ENCODE measurements at regions not wholly inside any gene's neighbourhood (a gene's known extent, or its start where the extent isn't known, plus 50 kb on each side); places are given as distances from the start of the nearest gene placed in this dataset.

DNA sequence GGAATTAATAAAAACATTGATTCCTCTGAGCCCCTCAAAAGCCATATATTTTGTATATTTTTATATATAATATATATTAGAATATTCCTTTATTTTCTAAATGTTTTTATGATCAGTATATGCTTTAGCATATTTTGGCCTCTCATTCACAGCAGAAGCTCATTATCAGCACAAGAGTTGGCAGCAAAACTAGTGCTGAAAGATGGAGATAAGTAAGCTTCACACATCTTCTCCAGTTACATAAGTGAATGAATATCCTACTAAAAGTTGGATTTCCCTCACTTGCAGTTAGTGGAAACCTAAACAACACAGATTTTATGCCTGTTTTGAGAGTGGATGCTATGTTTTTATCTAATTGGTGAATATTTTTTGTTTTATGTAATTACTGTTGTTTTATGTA, 1303.8 kb upstream of the ADGRB3 start:
- no peak overlapping the region for H2AK5ac ChIP-seq (ENCODE audit: low read depth, low read length)
- no peak overlapping the region for H2BK20ac ChIP-seq (ENCODE audit: low read length)
- H2BK12ac ChIP-seq (ENCODE audit: low read depth, low read length), result no peak overlapping the region
- CTCF ChIA-PET (ENCODE audit: partially characterized antibody), result no interaction called here
- H3K79me1 ChIP-seq (ENCODE audit: low read depth, low read length), result no peaks in the 10 kb centered on the region
- H3K14ac ChIP-seq (ENCODE audit: insufficient read length), result no peak overlapping the region
- H3K9ac ChIP-seq (replicated peaks in 1 of 4; ENCODE audit: extremely low read depth in 1 of 4, low read depth in 3 of 4, low read length in 3 of 4), result no peak overlapping the region
- no peaks in the 10 kb centered on the region for H3K9me3 ChIP-seq (ENCODE audit: insufficient read depth in 2 of 2, low read depth in 1 of 2, low read length in 1 of 2)
- H2AFZ ChIP-seq (ENCODE audit: low read length), result no peak overlapping the region
- no peak overlapping the region for H4K5ac ChIP-seq (ENCODE audit: insufficient read length, low read depth, low read length)
- H3K27me3 ChIP-seq (replicated peaks in 1 of 4; ENCODE audit: control insufficient read depth in 3 of 4, extremely low read depth in 1 of 4, insufficient read depth in 3 of 4, low read length in 3 of 4), result no peaks in the 10 kb centered on the region
- H3K79me2 ChIP-seq (ENCODE audit: control insufficient read depth in 1 of 2, insufficient read depth in 2 of 2, low read length in 2 of 2), result no peaks in the 10 kb centered on the region
- H3K4me1 ChIP-seq (replicated peaks in 1 of 4; ENCODE audit: control insufficient read depth in 3 of 4, insufficient read depth in 4 of 4, low read length in 3 of 4), result no peaks in the 10 kb centered on the region
- POLR2A ChIA-PET (ENCODE audit: partially characterized antibody), result no interaction called here
- H2BK5ac ChIP-seq (ENCODE audit: low read depth, low read length), result no peak overlapping the region
- H2BK15ac ChIP-seq (ENCODE audit: low read length), result no peak overlapping the region
- DNase-seq (ENCODE audit: low read depth in 1 of 2, low spot score in 2 of 2), result no peak
- H4K8ac ChIP-seq (ENCODE audit: extremely low read depth, insufficient read depth, low read length), result no peak overlapping the region
- no peak overlapping the region for H3K27ac ChIP-seq (ENCODE audit: low read depth, low read length)
- no peak overlapping the region for H3K18ac ChIP-seq (ENCODE audit: extremely low read depth, low read length)
- H3K4me2 ChIP-seq (ENCODE audit: insufficient read depth in 1 of 2, low read depth in 2 of 2, low read length in 2 of 2), result no peak overlapping the region
- H4K91ac ChIP-seq (replicated peaks; ENCODE audit: insufficient read length, low read length), result no peak overlapping the region
- FAIRE-seq, result no peak
- no peak overlapping the region for H3K4ac ChIP-seq (replicated peaks; ENCODE audit: insufficient read length, low read depth, low read length)
- H3K4me3 ChIP-seq (ENCODE audit: extremely low read depth in 1 of 4, insufficient read depth in 2 of 4, low read depth in 3 of 4, low read length in 4 of 4), result no peak overlapping the region
- no peak overlapping the region for H3K56ac ChIP-seq (replicated peaks; ENCODE audit: insufficient read length, low read depth, low read length)
- no peaks in the 10 kb centered on the region for H3K23me2 ChIP-seq (ENCODE audit: low read depth, low read length)
- H3K23ac ChIP-seq (ENCODE audit: insufficient read length), result no peak overlapping the region
- no peaks in the 10 kb centered on the region for H4K20me1 ChIP-seq (replicated peaks in 1 of 2; ENCODE audit: control insufficient read depth in 1 of 2, insufficient read depth in 2 of 2, low read length in 2 of 2)
- no peaks in the 10 kb centered on the region for H3K36me3 ChIP-seq (ENCODE audit: control insufficient read depth in 2 of 4, insufficient read depth in 4 of 4, low read length in 3 of 4)
- no peak overlapping the region for H2BK120ac ChIP-seq (replicated peaks; ENCODE audit: low read depth, low read length)
- TF ChIP-seq EP300 (IDR thresholded peaks at IDR 0.05; ENCODE audit: borderline replicate concordance in 1 of 2, low read depth in 2 of 2, low read length in 2 of 2) (no peak), SP4 (IDR thresholded peaks at IDR 0.05; ENCODE audit: low read length) (no peak), RBBP5 (IDR thresholded peaks at IDR 0.05; ENCODE audit: borderline replicate concordance, low read depth, low read length) (no peak), SAP30 (IDR thresholded peaks at IDR 0.05; ENCODE audit: insufficient read depth, insufficient replicate concordance, low read length) (no peak), BCL11A (IDR thresholded peaks at IDR 0.05; ENCODE audit: low read depth in 2 of 2, low read length in 2 of 2) (no peak), TBP (IDR thresholded peaks at IDR 0.05; ENCODE audit: low read depth, low read length) (no peak), KDM5A (IDR thresholded peaks at IDR 0.05; ENCODE audit: low read length) (no peak), RFX5 (IDR thresholded peaks at IDR 0.05; ENCODE audit: borderline replicate concordance, low read depth, low read length) (no peak), JUN (IDR thresholded peaks at IDR 0.05; ENCODE audit: low read depth, low read length) (no peak), EGR1 (IDR thresholded peaks at IDR 0.05; ENCODE audit: borderline replicate concordance, low read depth, low read length) (no peak), NRF1 (IDR thresholded peaks at IDR 0.05; ENCODE audit: low read depth, low read length) (no peak), SIX5 (IDR thresholded peaks at IDR 0.05; ENCODE audit: low read depth, low read length) (no peak), ASH2L (IDR thresholded peaks at IDR 0.05; ENCODE audit: low read length) (no peak), BACH1 (IDR thresholded peaks at IDR 0.05; ENCODE audit: low read length) (no peak)
- TF ChIP-seq, protein P1, sequence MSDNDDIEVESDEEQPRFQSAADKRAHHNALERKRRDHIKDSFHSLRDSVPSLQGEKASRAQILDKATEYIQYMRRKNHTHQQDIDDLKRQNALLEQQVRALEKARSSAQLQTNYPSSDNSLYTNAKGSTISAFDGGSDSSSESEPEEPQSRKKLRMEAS (IDR thresholded peaks at IDR 0.05), result no peak

Measured in H1 (cell line).